OCI-LY1 (cell line): ENCODE measurements at regions not wholly inside any gene's neighbourhood (a gene's known extent, or its start where the extent isn't known, plus 50 kb on each side); places are given as distances from the start of the nearest gene placed in this dataset.

ENCODE experiments used
- H2AFZ ChIP-seq: fragments of 200-600 bp; sonication (generic), shearing (Covaris generic); 2 replicates; pipeline ENCODE4 v1.6.0; 2014; ENCODE audit warnings: antibody characterized with exemption, mild to moderate bottlenecking, low read length
- H3F3A ChIP-seq: fragments of 200-600 bp; sonication (generic), shearing (Covaris generic); 2 replicates; pipeline ENCODE4 v1.6.0; 2014; ENCODE audit warnings: mild to moderate bottlenecking, antibody characterized with exemption, low read length, moderate library complexity; ENCODE audit not compliant: insufficient read depth
- H3K27ac ChIP-seq: fragments of 200-600 bp; sonication (generic); 2 replicates; pipeline ENCODE4 v1.5.1; 2014; ENCODE audit warnings: low read length, mixed run types, mild to moderate bottlenecking, low read depth; ENCODE audit not compliant: poor library complexity, severe bottlenecking
- H3K27me3 ChIP-seq: fragments of 200-600 bp; sonication (generic); 2 replicates; pipeline ENCODE4 v1.6.0; 2014; ENCODE audit warnings: antibody characterized with exemption, mild to moderate bottlenecking, low read length, moderate library complexity; ENCODE audit not compliant: insufficient read depth
- H3K36me3 ChIP-seq: fragments of 200-600 bp; sonication (generic); 2 replicates; pipeline ENCODE4 v1.6.1; 2014; ENCODE audit warnings: mild to moderate bottlenecking, antibody characterized with exemption, low read length, moderate library complexity, mixed read lengths; ENCODE audit not compliant: insufficient read depth
- H3K4me1 ChIP-seq: fragments of 200-600 bp; sonication (generic); 2 replicates; pipeline ENCODE4 v1.5.1; 2014; ENCODE audit warnings: mild to moderate bottlenecking, low read length, moderate library complexity; ENCODE audit not compliant: insufficient read depth, severe bottlenecking
- H3K4me2 ChIP-seq: fragments of 200-600 bp; sonication (generic), shearing (Covaris generic); 2 replicates; pipeline ENCODE4 v1.6.1; 2014; ENCODE audit warnings: low read length
- H3K4me3 ChIP-seq: fragments of 200-600 bp; sonication (generic); 2 replicates; pipeline ENCODE4 v1.5.1; 2014; ENCODE audit warnings: low read length, low read depth, mild to moderate bottlenecking, mixed read lengths; ENCODE audit not compliant: poor library complexity, severe bottlenecking
- H3K79me2 ChIP-seq: fragments of 200-600 bp; shearing (Covaris generic); 2 replicates; pipeline ENCODE4 v1.6.1; 2016; ENCODE audit warnings: mixed run types, low read length, mixed read lengths; ENCODE audit not compliant: insufficient read depth
- H3K9ac ChIP-seq: fragments of 200-600 bp; sonication (generic), shearing (Covaris generic); 2 replicates; pipeline ENCODE4 v1.6.1; 2014; ENCODE audit warnings: mild to moderate bottlenecking, low read length, mixed read lengths
- H3K9me2 ChIP-seq: fragments of 200-600 bp; sonication (generic), shearing (Covaris generic); 2 replicates; pipeline ENCODE4 v1.6.1; 2014; ENCODE audit warnings: low read depth, mild to moderate bottlenecking, low read length, mixed read lengths
- H3K9me3 ChIP-seq: fragments of 200-600 bp; shearing (Covaris generic); 2 replicates; pipeline ENCODE4 v1.6.1; 2014; ENCODE audit warnings: low read length, mixed read lengths
- H4K20me1 ChIP-seq: fragments of 200-600 bp; sonication (generic), shearing (Covaris generic); 2 replicates; pipeline ENCODE4 v1.6.0; 2016; ENCODE audit warnings: mild to moderate bottlenecking, low read length; ENCODE audit not compliant: insufficient read depth
- EZH2 ChIP-seq: fragments of 200-600 bp; sonication (generic), shearing (Covaris generic); IDR thresholded peaks from 2 replicates; pipeline ENCODE4 v1.8.0; 2017; ENCODE audit warnings: borderline replicate concordance, mixed run types, mild to moderate bottlenecking, antibody characterized with exemption, low read length, moderate library complexity, mixed read lengths
- TF ChIP-seq, protein P1 (sequence below): fragments of 200-600 bp; sonication (generic), shearing (Covaris generic); IDR thresholded peaks from 2 replicates; pipeline ENCODE4 v1.5.1; 2017; ENCODE audit warnings: mild to moderate bottlenecking, antibody characterized with exemption, low read length, moderate library complexity, mixed read lengths

DNA sequence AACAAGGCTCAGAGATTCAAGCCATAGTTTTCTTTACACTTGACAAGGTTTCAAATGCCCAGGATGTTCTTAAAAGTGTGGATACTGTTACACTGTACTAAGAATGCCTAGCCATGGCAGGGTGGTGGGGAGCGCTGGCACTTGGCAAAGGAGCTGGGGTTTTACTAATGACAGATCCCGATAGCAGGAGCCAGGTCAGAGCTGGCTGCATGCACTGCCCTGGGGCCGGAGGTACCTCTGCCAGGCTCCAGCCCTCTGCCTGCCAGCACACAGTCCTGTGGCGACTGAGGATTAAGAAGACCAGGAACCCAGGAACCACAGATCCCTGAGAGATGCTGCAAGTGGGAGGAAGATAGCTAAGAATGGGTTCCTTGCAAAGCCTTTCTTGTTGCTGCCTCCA, 260.3 kb downstream of the ALDH8A1 start:
- H3K27me3 ChIP-seq, result no peaks in the 10 kb centered on the region
- no peaks in the 10 kb centered on the region for H3K9me3 ChIP-seq
- H3K4me2 ChIP-seq, result no peak overlapping the region
- TF ChIP-seq EZH2, result no peak
- TF ChIP-seq, protein P1, sequence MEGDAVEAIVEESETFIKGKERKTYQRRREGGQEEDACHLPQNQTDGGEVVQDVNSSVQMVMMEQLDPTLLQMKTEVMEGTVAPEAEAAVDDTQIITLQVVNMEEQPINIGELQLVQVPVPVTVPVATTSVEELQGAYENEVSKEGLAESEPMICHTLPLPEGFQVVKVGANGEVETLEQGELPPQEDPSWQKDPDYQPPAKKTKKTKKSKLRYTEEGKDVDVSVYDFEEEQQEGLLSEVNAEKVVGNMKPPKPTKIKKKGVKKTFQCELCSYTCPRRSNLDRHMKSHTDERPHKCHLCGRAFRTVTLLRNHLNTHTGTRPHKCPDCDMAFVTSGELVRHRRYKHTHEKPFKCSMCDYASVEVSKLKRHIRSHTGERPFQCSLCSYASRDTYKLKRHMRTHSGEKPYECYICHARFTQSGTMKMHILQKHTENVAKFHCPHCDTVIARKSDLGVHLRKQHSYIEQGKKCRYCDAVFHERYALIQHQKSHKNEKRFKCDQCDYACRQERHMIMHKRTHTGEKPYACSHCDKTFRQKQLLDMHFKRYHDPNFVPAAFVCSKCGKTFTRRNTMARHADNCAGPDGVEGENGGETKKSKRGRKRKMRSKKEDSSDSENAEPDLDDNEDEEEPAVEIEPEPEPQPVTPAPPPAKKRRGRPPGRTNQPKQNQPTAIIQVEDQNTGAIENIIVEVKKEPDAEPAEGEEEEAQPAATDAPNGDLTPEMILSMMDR, result no peak
- no peaks in the 10 kb centered on the region for H3K79me2 ChIP-seq
- H3F3A ChIP-seq, result no peaks in the 10 kb centered on the region
- H3K36me3 ChIP-seq, result no peaks in the 10 kb centered on the region
- H3K9me2 ChIP-seq, result no peaks in the 10 kb centered on the region
- H3K9ac ChIP-seq, result no peak overlapping the region
- H3K4me1 ChIP-seq, result no peaks in the 10 kb centered on the region
- no peak overlapping the region for H2AFZ ChIP-seq
- no peaks in the 10 kb centered on the region for H4K20me1 ChIP-seq
- no peak overlapping the region for H3K4me3 ChIP-seq
- H3K27ac ChIP-seq, result no peak overlapping the region

DNA sequence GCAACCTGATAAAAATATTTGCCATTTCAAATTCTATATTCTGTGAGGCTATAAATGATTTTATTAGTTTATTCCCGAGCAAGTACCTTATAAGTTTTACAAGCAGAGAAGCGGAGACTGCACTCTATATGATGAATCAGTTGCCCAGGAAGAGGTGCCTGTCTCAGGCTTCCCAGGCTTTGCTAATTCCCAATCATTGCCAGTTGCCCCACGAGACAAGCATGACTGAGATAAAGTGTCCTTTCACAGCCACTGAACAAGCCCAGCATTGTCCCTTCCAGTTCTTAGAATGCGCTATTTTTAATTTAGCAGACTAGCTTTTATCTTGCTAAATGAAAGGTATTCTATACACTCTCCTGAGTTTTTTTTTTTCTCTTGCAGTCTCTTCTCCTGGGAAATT, 260.7 kb downstream of the ALDH8A1 start:
- Histone ChIP-seq H2AFZ (no peak overlapping the region), H3F3A (no peaks in the 10 kb centered on the region), H3K9me3 (no peaks in the 10 kb centered on the region), H3K79me2 (no peaks in the 10 kb centered on the region), H3K27me3 (no peaks in the 10 kb centered on the region), H3K9me2 (no peaks in the 10 kb centered on the region), H3K9ac (no peak overlapping the region), H4K20me1 (no peaks in the 10 kb centered on the region), H3K4me3 (no peak overlapping the region), H3K27ac (no peak overlapping the region), H3K36me3 (no peaks in the 10 kb centered on the region), H3K4me2 (no peak overlapping the region), H3K4me1 (no peaks in the 10 kb centered on the region)
- TF ChIP-seq, protein P1, result no peak

DNA sequence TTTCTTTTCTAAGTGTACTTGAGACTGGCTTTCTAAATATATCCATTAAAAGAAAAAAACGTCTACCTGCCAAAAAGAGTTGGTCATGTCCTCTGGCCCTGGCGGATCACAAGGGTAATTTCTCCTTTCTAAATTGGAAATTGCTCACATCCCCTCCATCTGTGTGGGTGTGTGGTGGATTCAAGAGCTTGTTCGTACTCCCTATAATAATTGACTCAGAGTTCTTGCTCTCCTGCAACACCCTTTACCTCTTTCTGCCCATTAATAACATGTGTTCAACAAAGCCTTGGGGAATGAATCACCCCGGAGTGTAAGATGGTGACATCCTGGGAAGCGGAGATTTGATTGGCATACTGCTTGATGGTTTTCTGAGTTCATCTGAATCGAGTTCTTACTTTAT, 263.8 kb downstream of the ALDH8A1 start:
- Histone ChIP-seq H3K27ac (no peak overlapping the region), H3K36me3 (no peaks in the 10 kb centered on the region), H3K4me2 (no peak overlapping the region), H3K27me3 (no peaks in the 10 kb centered on the region), H3K9ac (no peak overlapping the region), H4K20me1 (no peaks in the 10 kb centered on the region), H3K9me3 (no peaks in the 10 kb centered on the region), H3K79me2 (no peaks in the 10 kb centered on the region), H2AFZ (no peak overlapping the region), H3K9me2 (no peaks in the 10 kb centered on the region), H3K4me1 (no peaks in the 10 kb centered on the region), H3F3A (no peaks in the 10 kb centered on the region), H3K4me3 (no peak overlapping the region)
- TF ChIP-seq, protein P1, result no peak
- TF ChIP-seq EZH2, result no peak

DNA sequence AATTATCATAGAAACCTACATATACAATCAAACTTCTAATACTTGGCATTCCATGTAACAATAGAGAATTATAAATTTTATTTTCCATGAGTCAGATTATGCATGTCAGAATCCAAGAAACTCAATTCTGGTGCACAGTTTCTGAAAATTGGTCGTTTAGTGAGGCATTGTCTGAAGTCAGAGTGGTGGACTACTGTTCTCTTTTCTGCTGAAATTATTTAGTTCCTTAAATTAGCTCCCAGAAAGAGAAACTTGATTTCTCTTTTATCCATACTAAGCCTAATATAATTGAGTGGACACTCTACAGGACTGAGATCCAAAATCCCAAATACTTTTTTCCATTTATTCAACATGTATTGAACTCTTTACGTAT, 265.5 kb downstream of the ALDH8A1 start:
- no peak overlapping the region for H3K4me3 ChIP-seq
- H3K36me3 ChIP-seq, result no peaks in the 10 kb centered on the region
- H3K4me2 ChIP-seq, result no peak overlapping the region
- H3K9me3 ChIP-seq, result no peaks in the 10 kb centered on the region
- H4K20me1 ChIP-seq, result no peaks in the 10 kb centered on the region
- no peaks in the 10 kb centered on the region for H3K79me2 ChIP-seq
- H3K27me3 ChIP-seq, result no peaks in the 10 kb centered on the region
- no peaks in the 10 kb centered on the region for H3F3A ChIP-seq
- H3K4me1 ChIP-seq, result no peaks in the 10 kb centered on the region
- TF ChIP-seq, protein P1, result no peak
- TF ChIP-seq EZH2, result no peak
- no peaks in the 10 kb centered on the region for H3K9me2 ChIP-seq
- H2AFZ ChIP-seq, result no peak overlapping the region
- no peak overlapping the region for H3K27ac ChIP-seq
- no peak overlapping the region for H3K9ac ChIP-seq
